ENCODE measurements at regions not wholly inside any gene's neighbourhood (a gene's known extent, or its start where the extent isn't known, plus 50 kb on each side); places are given as distances from the start of the nearest gene placed in this dataset.

DNA sequence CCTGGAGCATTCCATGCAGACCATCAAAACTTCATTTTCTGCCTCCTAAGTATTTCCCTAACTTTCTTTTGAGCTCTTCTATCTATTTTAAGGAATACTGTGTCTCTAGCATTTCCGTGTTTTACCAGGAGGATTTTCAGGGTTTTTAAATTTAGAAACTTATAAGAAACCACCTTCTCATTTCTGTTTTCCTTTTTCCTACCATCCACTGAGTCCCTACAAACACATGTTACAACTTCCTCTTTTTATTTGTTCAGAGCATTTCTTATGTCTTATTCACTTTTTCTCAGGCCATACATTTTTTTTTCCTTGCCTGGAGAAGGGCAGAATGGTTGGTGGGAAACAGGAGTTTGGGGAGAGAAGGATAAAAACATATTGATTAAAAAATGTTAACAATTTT lies 130.0 kb upstream of the BMP5 start:
- no peak overlapping the region for H3K27ac ChIP-seq

DNA sequence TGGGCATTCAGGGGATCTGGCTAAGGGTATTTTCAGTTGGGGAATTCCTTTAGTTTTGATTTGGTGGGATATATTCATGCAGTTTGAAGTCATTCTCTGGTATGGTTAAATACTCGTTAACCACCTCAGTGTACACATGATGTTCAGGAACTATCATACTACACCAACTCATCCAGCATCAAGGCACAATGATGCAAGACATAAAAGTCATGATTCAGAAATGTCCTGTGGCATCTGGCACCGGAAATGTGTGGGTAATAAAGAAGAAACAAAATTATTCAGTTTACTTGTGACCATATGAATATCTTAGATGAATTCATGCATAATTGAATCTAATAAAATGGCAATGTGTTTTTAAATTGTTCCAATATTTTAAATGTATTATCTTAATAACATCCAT lies 129.0 kb upstream of the BMP5 start:
- DNase-seq: no peak
- TF ChIP-seq, protein P1, sequence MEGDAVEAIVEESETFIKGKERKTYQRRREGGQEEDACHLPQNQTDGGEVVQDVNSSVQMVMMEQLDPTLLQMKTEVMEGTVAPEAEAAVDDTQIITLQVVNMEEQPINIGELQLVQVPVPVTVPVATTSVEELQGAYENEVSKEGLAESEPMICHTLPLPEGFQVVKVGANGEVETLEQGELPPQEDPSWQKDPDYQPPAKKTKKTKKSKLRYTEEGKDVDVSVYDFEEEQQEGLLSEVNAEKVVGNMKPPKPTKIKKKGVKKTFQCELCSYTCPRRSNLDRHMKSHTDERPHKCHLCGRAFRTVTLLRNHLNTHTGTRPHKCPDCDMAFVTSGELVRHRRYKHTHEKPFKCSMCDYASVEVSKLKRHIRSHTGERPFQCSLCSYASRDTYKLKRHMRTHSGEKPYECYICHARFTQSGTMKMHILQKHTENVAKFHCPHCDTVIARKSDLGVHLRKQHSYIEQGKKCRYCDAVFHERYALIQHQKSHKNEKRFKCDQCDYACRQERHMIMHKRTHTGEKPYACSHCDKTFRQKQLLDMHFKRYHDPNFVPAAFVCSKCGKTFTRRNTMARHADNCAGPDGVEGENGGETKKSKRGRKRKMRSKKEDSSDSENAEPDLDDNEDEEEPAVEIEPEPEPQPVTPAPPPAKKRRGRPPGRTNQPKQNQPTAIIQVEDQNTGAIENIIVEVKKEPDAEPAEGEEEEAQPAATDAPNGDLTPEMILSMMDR (IDR thresholded peaks at IDR 0.05; ENCODE audit: low read depth, low read length): no peak
- no peaks in the 10 kb centered on the region for H3K9me3 ChIP-seq (ENCODE audit: severe bottlenecking)
- no peak overlapping the region for H3K27ac ChIP-seq
- H3K4me3 ChIP-seq (ENCODE audit: low read depth, low read length): no peak overlapping the region
- H3K36me3 ChIP-seq: no peaks in the 10 kb centered on the region
- H3K27me3 ChIP-seq (ENCODE audit: insufficient read depth, low read depth, severe bottlenecking): no peaks in the 10 kb centered on the region

More for the DNA sequence above, 130.0 kb upstream of the BMP5 start:
- TF ChIP-seq, protein P1 (IDR thresholded peaks at IDR 0.05; ENCODE audit: low read depth, low read length): no peak
- H3K9me3 ChIP-seq (ENCODE audit: severe bottlenecking): no peaks in the 10 kb centered on the region
- H3K4me3 ChIP-seq (ENCODE audit: low read depth, low read length): no peak overlapping the region
- H3K36me3 ChIP-seq: no peaks in the 10 kb centered on the region
- H3K27me3 ChIP-seq (ENCODE audit: insufficient read depth, low read depth, severe bottlenecking): no peaks in the 10 kb centered on the region
- no peak for DNase-seq

DNA sequence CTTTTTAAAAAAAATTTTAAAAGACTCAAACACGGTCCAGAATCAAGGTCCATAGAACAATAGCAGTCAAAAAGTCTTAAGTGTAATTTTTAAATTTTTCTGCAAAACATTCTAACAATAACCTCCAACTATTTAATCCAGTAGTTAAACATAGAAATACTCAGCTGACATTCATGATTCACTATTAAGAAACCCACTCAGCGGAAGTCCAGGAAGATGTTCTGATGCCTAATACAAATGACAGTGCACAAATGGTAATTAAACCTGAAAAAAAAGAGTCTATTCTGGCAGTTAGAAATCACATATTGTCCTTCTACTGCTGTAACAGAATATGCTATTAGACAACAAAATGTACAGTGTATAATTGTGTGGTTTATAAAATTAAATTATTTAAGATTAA lies 128.2 kb upstream of the BMP5 start:
- no peak for DNase-seq
- TF ChIP-seq, protein P1 (IDR thresholded peaks at IDR 0.05; ENCODE audit: low read depth, low read length): no peak
- H3K27ac ChIP-seq: no peak overlapping the region
- H3K36me3 ChIP-seq: no peaks in the 10 kb centered on the region
- no peaks in the 10 kb centered on the region for H3K9me3 ChIP-seq (ENCODE audit: severe bottlenecking)
- no peak overlapping the region for H3K4me3 ChIP-seq (ENCODE audit: low read depth, low read length)
- no peaks in the 10 kb centered on the region for H3K27me3 ChIP-seq (ENCODE audit: insufficient read depth, low read depth, severe bottlenecking)

DNA sequence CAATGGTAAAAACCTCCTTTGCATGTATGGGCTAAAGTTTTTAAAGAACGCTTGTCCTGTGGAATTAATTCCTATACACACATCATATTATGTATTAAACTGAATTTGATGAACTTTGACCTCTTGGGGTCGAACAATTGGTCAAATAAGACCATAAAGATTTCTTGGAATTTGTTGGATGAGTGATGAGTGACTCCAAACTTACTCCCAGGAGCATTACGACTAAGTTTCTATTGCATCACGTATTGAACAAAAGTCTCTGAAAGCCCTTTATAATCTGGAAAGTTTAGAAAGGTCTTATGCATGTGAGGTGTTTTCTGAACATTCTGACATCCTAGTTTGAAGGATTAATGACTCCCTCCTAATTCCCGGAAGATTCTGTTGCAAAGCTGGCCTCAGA lies 126.9 kb upstream of the BMP5 start:
- TF ChIP-seq, protein P1 (IDR thresholded peaks at IDR 0.05; ENCODE audit: low read depth, low read length): no peak
- no peaks in the 10 kb centered on the region for H3K36me3 ChIP-seq
- no peak overlapping the region for H3K27ac ChIP-seq
- H3K9me3 ChIP-seq (ENCODE audit: severe bottlenecking): no peaks in the 10 kb centered on the region
- no peak overlapping the region for H3K4me3 ChIP-seq (ENCODE audit: low read depth, low read length)
- no peaks in the 10 kb centered on the region for H3K27me3 ChIP-seq (ENCODE audit: insufficient read depth, low read depth, severe bottlenecking)
- no peak for DNase-seq

DNA sequence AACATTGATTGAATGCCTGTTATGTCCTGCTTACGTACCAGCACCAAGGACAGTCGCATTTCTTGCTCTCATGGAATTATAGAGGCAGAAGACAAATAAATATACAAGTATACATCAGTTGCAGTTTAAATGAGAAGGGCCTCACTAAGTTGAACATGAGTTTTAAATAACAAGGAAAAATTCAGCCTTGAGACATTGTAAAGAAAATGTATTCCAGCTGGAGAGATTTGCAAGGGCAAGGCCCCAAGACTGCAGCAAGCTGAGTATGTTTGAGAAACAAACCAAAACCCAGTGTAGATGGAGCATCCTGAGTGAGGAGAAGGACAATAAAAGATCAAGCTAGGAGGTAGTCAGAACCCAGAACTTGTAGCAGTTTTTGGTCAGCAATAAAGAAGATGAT lies 123.2 kb upstream of the BMP5 start:
- no peaks in the 10 kb centered on the region for H3K27me3 ChIP-seq (ENCODE audit: insufficient read depth, low read depth, severe bottlenecking)
- H3K36me3 ChIP-seq: no peaks in the 10 kb centered on the region
- H3K27ac ChIP-seq: no peak overlapping the region
- TF ChIP-seq, protein P1 (IDR thresholded peaks at IDR 0.05; ENCODE audit: low read depth, low read length): no peak
- peaks cover 7% of the 10 kb centered on the region for H3K9me3 ChIP-seq (ENCODE audit: severe bottlenecking)
- H3K4me3 ChIP-seq (ENCODE audit: low read depth, low read length): no peak overlapping the region
- no peak for DNase-seq

DNA sequence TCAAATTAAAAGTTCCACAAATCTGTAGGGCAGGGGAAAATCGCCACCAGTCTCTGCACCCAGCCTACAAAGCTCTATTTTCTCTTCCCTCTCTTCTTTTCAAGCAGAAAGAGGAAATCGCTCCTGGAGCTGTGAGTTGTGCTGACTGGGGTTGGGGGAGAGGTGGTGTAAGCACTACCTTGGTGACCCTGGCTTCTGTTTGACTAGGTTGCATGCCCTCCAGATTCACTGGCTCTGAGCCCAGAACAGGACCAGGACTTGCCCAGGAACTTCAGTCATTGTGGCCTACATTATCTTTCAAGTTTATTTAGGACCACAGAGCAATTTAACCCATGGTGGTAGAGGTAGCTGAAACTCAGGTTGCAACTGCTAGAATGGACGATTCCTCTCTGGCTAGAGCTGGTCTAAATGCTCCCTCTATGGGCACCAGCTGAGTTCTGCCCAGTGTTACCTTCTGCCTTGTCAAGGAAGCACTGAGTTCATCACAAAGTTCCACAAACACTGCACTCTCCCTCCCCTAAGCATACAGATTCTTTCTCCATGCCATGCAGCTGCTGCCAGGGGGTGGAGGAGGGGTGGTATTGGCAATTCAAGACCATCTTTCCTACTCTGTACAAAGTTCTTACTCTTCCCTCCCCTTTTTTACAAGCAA lies 122.0 kb upstream of the BMP5 start:
- Histone ChIP-seq H3K36me3 (no peaks in the 10 kb centered on the region), H3K9me3 (ENCODE audit: severe bottlenecking) (peaks cover 14% of the 10 kb centered on the region), H3K27me3 (ENCODE audit: insufficient read depth, low read depth, severe bottlenecking) (no peaks in the 10 kb centered on the region), H3K27ac (no peak overlapping the region), H3K4me3 (ENCODE audit: low read depth, low read length) (no peak overlapping the region)
- TF ChIP-seq, protein P1 (IDR thresholded peaks at IDR 0.05; ENCODE audit: low read depth, low read length): no peak
- no peak for DNase-seq

Data from WERI-Rb-1 (cell line).